ENCODE measurements at regions not wholly inside any gene's neighbourhood (a gene's known extent, or its start where the extent isn't known, plus 50 kb on each side); places are given as distances from the start of the nearest gene placed in this dataset.
"Not testable (repeated sequence)": the region's sequence is repeated elsewhere in the genome, so short reads cannot be mapped to it uniquely, and the experiment has no call there.

- TF ChIP-seq, protein P1, sequence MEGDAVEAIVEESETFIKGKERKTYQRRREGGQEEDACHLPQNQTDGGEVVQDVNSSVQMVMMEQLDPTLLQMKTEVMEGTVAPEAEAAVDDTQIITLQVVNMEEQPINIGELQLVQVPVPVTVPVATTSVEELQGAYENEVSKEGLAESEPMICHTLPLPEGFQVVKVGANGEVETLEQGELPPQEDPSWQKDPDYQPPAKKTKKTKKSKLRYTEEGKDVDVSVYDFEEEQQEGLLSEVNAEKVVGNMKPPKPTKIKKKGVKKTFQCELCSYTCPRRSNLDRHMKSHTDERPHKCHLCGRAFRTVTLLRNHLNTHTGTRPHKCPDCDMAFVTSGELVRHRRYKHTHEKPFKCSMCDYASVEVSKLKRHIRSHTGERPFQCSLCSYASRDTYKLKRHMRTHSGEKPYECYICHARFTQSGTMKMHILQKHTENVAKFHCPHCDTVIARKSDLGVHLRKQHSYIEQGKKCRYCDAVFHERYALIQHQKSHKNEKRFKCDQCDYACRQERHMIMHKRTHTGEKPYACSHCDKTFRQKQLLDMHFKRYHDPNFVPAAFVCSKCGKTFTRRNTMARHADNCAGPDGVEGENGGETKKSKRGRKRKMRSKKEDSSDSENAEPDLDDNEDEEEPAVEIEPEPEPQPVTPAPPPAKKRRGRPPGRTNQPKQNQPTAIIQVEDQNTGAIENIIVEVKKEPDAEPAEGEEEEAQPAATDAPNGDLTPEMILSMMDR (IDR thresholded peaks at IDR 0.05; ENCODE audit: low read depth, low read length): no peak
- no peak for DNase-seq (ENCODE audit: extremely low read depth, low read depth)
Measured at GRCh38 chr6:16028966-16029365, 99.9 kb upstream of the MYLIP start.

DNA sequence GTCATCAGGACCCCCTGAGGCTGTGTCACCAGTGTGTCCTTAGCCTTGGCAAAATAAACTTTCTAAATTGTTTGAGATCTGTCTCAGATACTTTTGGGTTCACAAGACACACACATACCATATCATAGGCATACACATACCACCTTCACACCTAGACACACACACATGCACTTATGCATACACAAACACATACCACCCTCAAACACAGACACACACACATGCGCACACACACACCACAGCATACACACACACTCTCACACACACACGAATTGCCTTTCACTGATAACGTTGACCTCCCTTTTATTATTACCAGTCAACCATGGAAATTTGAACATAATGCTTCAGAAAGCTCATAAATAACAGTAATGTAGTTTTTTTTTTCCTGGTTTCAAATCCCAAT, 108.6 kb upstream of the MYLIP start:
- no peak for DNase-seq (ENCODE audit: extremely low read depth, low read depth)

GRCh38 chr6:16019462-16019861, 109.4 kb upstream of the MYLIP start:
- TF ChIP-seq, protein P1 (IDR thresholded peaks at IDR 0.05; ENCODE audit: low read depth, low read length): no peak
- DNase-seq (ENCODE audit: extremely low read depth, low read depth): no peak

More for the DNA sequence above, 108.6 kb upstream of the MYLIP start:
- TF ChIP-seq, protein P1 (IDR thresholded peaks at IDR 0.05; ENCODE audit: low read depth, low read length): no peak

DNA sequence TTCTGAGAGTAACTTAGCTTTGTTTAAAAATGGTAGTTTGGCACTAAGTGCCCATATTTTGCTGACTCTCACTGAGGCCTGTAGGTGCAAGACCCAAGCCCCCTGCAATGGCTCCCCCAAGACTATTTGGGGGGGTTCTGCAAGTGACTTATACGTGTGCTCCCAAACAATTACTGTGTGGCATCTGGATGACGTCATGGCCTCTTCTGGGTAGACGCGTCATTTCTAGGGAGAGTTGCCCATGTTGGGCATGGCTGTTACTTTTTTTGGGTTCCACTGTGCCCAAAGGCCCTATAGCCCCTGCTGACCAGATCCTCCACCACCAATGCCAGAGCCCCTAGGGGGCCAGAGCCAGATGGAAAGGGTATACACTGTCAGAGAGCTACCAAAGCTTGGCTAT, 110.3 kb upstream of the MYLIP start:
- TF ChIP-seq, protein P1 (IDR thresholded peaks at IDR 0.05; ENCODE audit: low read depth, low read length): no peak
- no peak for DNase-seq (ENCODE audit: extremely low read depth, low read depth)

DNA sequence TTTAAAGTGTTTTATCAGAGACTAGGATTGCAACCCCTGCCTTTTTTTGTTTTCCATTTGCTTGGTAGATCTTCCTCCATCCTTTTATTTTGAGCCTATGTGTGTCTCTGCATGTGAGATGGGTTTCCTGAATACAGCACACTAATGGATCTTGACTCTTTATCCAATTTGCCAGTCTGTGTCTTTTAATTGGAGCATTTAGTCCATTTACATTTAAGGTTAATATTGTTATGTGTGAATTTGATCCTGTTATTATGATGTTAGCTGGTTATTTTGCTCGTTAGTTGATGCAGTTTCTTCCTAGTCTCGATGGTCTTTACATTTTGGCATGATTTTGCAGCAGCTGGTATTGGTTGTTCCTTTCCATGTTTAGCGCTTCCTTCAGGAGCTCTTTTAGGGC, 114.6 kb upstream of the MYLIP start:
- DNase-seq (ENCODE audit: extremely low read depth, low read depth): not testable (repeated sequence)

GRCh38 chr6:16007146-16007545, 121.7 kb upstream of the MYLIP start:
- TF ChIP-seq, protein P1 (IDR thresholded peaks at IDR 0.05; ENCODE audit: low read depth, low read length): no peak

DNA sequence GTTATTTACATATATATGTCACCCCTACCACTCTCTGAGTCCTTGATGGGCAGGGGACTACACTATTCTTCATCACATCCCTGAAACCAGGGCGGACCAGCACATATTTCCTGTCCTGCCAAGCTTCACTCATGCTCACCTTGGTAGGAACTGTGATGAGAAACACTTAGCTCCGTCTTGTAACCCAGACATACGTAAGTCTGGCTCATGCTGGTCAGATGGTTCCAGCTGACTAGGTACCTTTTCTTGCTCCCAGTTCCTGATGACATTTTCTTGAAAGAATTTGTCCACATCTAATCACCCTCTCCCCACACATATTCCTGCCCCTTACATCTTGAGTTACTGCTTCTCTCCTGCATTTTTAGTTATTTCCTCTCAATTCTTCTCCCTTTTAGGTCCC, 122.2 kb upstream of the MYLIP start:
- TF ChIP-seq, protein P1 (IDR thresholded peaks at IDR 0.05; ENCODE audit: low read depth, low read length): no peak
- DNase-seq (ENCODE audit: extremely low read depth, low read depth): no peak

More at GRCh38 chr6:16007146-16007545, 121.7 kb upstream of the MYLIP start:
- DNase-seq (ENCODE audit: extremely low read depth, low read depth): no peak

DNA sequence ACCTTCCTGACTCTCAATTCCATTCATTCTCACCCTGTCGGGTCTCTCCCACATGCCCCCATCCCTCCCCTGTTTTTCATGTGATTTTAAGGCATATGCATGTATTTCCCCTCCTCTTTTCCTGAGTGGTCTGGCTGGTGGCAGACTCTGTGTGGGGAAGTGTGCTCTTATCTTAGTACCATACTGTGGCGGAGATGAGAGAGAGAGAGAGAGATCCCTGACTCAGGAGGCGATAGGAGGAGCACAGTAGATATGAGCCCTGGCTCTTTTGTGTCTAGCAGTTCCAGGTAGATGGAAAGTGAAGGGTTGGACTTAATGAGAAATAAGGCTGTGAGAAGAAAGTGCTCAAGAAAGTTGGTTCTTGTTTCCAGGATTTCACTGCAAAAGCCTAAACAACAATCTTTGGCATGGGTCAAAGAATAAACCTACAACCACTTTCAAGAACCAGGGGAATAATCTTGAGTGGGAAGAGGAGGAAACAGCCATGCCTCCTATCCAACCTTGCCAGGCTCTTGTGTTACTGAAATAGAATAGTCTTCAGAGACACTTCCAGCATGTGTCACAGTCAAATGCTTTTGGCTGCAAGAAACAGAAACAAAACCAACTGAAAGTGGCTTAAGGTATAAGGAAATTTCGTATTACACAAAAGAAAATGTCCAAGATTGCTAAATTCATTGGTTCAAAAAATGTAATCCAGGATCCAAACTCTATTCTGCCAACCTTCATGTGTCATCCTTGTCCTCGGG, 123.8 kb upstream of the MYLIP start:
- TF ChIP-seq, protein P1 (IDR thresholded peaks at IDR 0.05; ENCODE audit: low read depth, low read length): no peak
- no peak for DNase-seq (ENCODE audit: extremely low read depth, low read depth)

All from AG09319 (cell line).